H1 (cell line): ENCODE measurements at regions not wholly inside any gene's neighbourhood (a gene's known extent, or its start where the extent isn't known, plus 50 kb on each side); places are given as distances from the start of the nearest gene placed in this dataset.

Source experiments
- CTCF ChIA-PET: fragments of 300-600 bp; sonication (Branson Sonifier 250); formaldehyde crosslinking; loops from one replicate; lab custom pipeline; 2021; ENCODE audit not compliant: partially characterized antibody; lab: Charles Lee
- POLR2A ChIA-PET: fragments of 300-600 bp; sonication (Branson Sonifier 250); formaldehyde crosslinking; loops from one replicate; lab custom pipeline; 2021; ENCODE audit warnings: inconsistent platforms; ENCODE audit not compliant: partially characterized antibody; lab: Charles Lee
- DNase-seq, 2 experiments: peaks; one replicate each; pipeline versions ENCODE4 v3.0.0 to v3.0.0-alpha.2; 2010 to 2022; ENCODE audit warnings: low spot score in 2 of 2, low read depth in 1 of 2, mixed read lengths in 1 of 2
- FAIRE-seq: peaks from 2 replicates; lab custom pipeline; 2011; peaks lifted over from hg19 to GRCh38; lab: Jason Lieb, UNC
- H2AFZ ChIP-seq: 2 replicates; pipeline ENCODE4 v1.8.1; 2012; ENCODE audit warnings: low read length, inconsistent platforms
- H2AK5ac ChIP-seq: 2 replicates; pipeline ENCODE4 v1.6.1; 2013; ENCODE audit warnings: low read depth, low read length
- H2BK120ac ChIP-seq: replicated peaks from 2 replicates; pipeline ENCODE3; 2013; ENCODE audit warnings: low read depth, low read length, inconsistent platforms
- H2BK12ac ChIP-seq: 2 replicates; pipeline ENCODE4 v1.6.1; 2013; ENCODE audit warnings: low read depth, low read length
- H2BK15ac ChIP-seq: 2 replicates; pipeline ENCODE4 v1.6.1; 2013; ENCODE audit warnings: low read length
- H2BK20ac ChIP-seq: 2 replicates; pipeline ENCODE4 v1.6.1; 2013; ENCODE audit warnings: low read length
- H2BK5ac ChIP-seq: 2 replicates; pipeline ENCODE4 v1.6.1; 2013; ENCODE audit warnings: low read depth, low read length
- H3K14ac ChIP-seq: 2 replicates; pipeline ENCODE4 v1.6.1; 2013; ENCODE audit warnings: inconsistent platforms; ENCODE audit not compliant: insufficient read length
- H3K18ac ChIP-seq: 2 replicates; pipeline ENCODE4 v1.6.1; 2013; ENCODE audit warnings: low read length; ENCODE audit errors: extremely low read depth
- H3K23ac ChIP-seq: 2 replicates; pipeline ENCODE4 v1.6.1; 2013; ENCODE audit warnings: inconsistent platforms; ENCODE audit not compliant: insufficient read length
- H3K23me2 ChIP-seq: 2 replicates; pipeline ENCODE4 v1.6.1; 2013; ENCODE audit warnings: low read depth, low read length
- H3K27ac ChIP-seq: 2 replicates; pipeline ENCODE4 v1.6.1; 2011; ENCODE audit warnings: low read depth, low read length, inconsistent platforms
- H3K27me3 ChIP-seq, 4 experiments: replicated peaks in 1 of 4; 1 replicate in 1 of 4; 2 replicates in 3 of 4; pipeline versions ENCODE4 v1.6.1 to v1.8.1; 2011 to 2013; ENCODE audit warnings: low read length in 3 of 4, mild to moderate bottlenecking in 3 of 4, inconsistent platforms in 2 of 4, mixed read lengths in 2 of 4, moderate library complexity in 1 of 4; ENCODE audit not compliant: control insufficient read depth in 3 of 4, insufficient read depth in 3 of 4; ENCODE audit errors: extremely low read depth in 1 of 4
- H3K36me3 ChIP-seq, 4 experiments: 2 replicates each; pipeline versions ENCODE4 v1.6.1 to v1.8.1; 2011 to 2013; ENCODE audit warnings: mild to moderate bottlenecking in 4 of 4, low read length in 3 of 4, moderate library complexity in 2 of 4, control low read depth in 1 of 4, inconsistent platforms in 1 of 4; ENCODE audit not compliant: insufficient read depth in 4 of 4, control insufficient read depth in 2 of 4
- H3K4ac ChIP-seq: replicated peaks from 2 replicates; pipeline ENCODE3; 2013; ENCODE audit warnings: low read length, low read depth, mixed read lengths, inconsistent platforms; ENCODE audit not compliant: insufficient read length
- H3K4me1 ChIP-seq, 4 experiments: replicated peaks in 1 of 4; 1 replicate in 1 of 4; 2 replicates in 3 of 4; pipeline versions ENCODE4 v1.6.1 to v1.8.1; 2011 to 2013; ENCODE audit warnings: low read length in 3 of 4, inconsistent platforms in 2 of 4, mixed read lengths in 1 of 4; ENCODE audit not compliant: insufficient read depth in 4 of 4, control insufficient read depth in 3 of 4
- H3K4me2 ChIP-seq, 2 experiments: 2 replicates each; pipeline versions ENCODE4 v1.6.1 to v1.8.1; 2011 to 2013; ENCODE audit warnings: low read depth in 2 of 2, low read length in 2 of 2, control low read depth in 1 of 2, inconsistent platforms in 1 of 2, mild to moderate bottlenecking in 1 of 2; ENCODE audit not compliant: insufficient read depth in 1 of 2
- H3K4me3 ChIP-seq, 4 experiments: fragments of 200-600, 300-600 bp in 1 of 4; sonication (generic), shearing (Covaris generic), sonication (Bioruptor Twin) in 1 of 4; 2 replicates each; pipeline versions ENCODE4 v1.5.1 to v1.8.1; 2011 to 2016; ENCODE audit warnings: low read length in 4 of 4, low read depth in 3 of 4, control low read depth in 2 of 4, inconsistent platforms in 2 of 4, mild to moderate bottlenecking in 2 of 4, mixed read lengths in 1 of 4, moderate library complexity in 1 of 4; ENCODE audit not compliant: insufficient read depth in 2 of 4; ENCODE audit errors: extremely low read depth in 1 of 4
- H3K56ac ChIP-seq: replicated peaks from 2 replicates; pipeline ENCODE3; 2013; ENCODE audit warnings: low read depth, mild to moderate bottlenecking, mixed read lengths, low read length, inconsistent platforms; ENCODE audit not compliant: insufficient read length
- H3K79me1 ChIP-seq: 2 replicates; pipeline ENCODE4 v1.6.1; 2013; ENCODE audit warnings: low read depth, low read length, control low read depth
- H3K79me2 ChIP-seq, 2 experiments: 2 replicates each; pipeline versions ENCODE4 v1.6.1 to v1.8.1; 2012 to 2013; ENCODE audit warnings: low read length in 2 of 2, mild to moderate bottlenecking in 2 of 2, inconsistent platforms in 1 of 2; ENCODE audit not compliant: insufficient read depth in 2 of 2, control insufficient read depth in 1 of 2
- H3K9ac ChIP-seq, 4 experiments: replicated peaks in 1 of 4; 1 replicate in 1 of 4; 2 replicates in 3 of 4; pipeline versions ENCODE4 v1.6.1 to v1.8.1; 2011 to 2013; ENCODE audit warnings: low read depth in 3 of 4, low read length in 3 of 4, control low read depth in 2 of 4, mild to moderate bottlenecking in 2 of 4, moderate library complexity in 2 of 4, inconsistent platforms in 1 of 4; ENCODE audit errors: extremely low read depth in 1 of 4
- H3K9me3 ChIP-seq, 2 experiments: 2 replicates each; pipeline versions ENCODE4 v1.6.1 to v1.8.1; 2012 to 2013; ENCODE audit warnings: mild to moderate bottlenecking in 2 of 2, moderate library complexity in 2 of 2, control low read depth in 1 of 2, inconsistent platforms in 1 of 2, low read depth in 1 of 2, low read length in 1 of 2, mixed read lengths in 1 of 2; ENCODE audit not compliant: insufficient read depth in 2 of 2
- H4K20me1 ChIP-seq, 2 experiments: replicated peaks in 1 of 2; 2 replicates each; pipeline versions ENCODE3 to v1.8.1; 2011 to 2013; ENCODE audit warnings: inconsistent platforms in 2 of 2, low read length in 2 of 2, mild to moderate bottlenecking in 1 of 2; ENCODE audit not compliant: insufficient read depth in 2 of 2, control insufficient read depth in 1 of 2
- H4K5ac ChIP-seq: 2 replicates; pipeline ENCODE4 v1.6.1; 2013; ENCODE audit warnings: low read length, low read depth, mixed read lengths, inconsistent platforms; ENCODE audit not compliant: insufficient read length
- H4K8ac ChIP-seq: 2 replicates; pipeline ENCODE4 v1.8.0; 2013; ENCODE audit warnings: mild to moderate bottlenecking, moderate library complexity, low read length, inconsistent platforms; ENCODE audit not compliant: insufficient read depth; ENCODE audit errors: extremely low read depth
- H4K91ac ChIP-seq: replicated peaks from 2 replicates; pipeline ENCODE3; 2013; ENCODE audit warnings: low read length, mixed read lengths, inconsistent platforms; ENCODE audit not compliant: insufficient read length
- BACH1 ChIP-seq: IDR thresholded peaks from 2 replicates; pipeline ENCODE4 v1.6.1; 2012; ENCODE audit warnings: low read length, improper control_type of control experiment
- BRCA1 ChIP-seq: IDR thresholded peaks from 2 replicates; pipeline ENCODE4 v1.6.1; 2012; ENCODE audit warnings: low read depth, low read length, improper control_type of control experiment
- CEBPB ChIP-seq: IDR thresholded peaks from 2 replicates; pipeline ENCODE4 v1.6.1; 2012; ENCODE audit warnings: low read depth, low read length
- CHD1 ChIP-seq: IDR thresholded peaks from 2 replicates; pipeline ENCODE4 v1.6.1; 2012; ENCODE audit warnings: low read depth, low read length, improper control_type of control experiment
- CHD2 ChIP-seq: IDR thresholded peaks from 2 replicates; pipeline ENCODE4 v1.6.1; 2012; ENCODE audit warnings: low read length, improper control_type of control experiment
- CREB1 ChIP-seq: IDR thresholded peaks from 2 replicates; pipeline ENCODE4 v1.6.1; 2012; ENCODE audit warnings: inconsistent platforms
- EGR1 ChIP-seq: IDR thresholded peaks from 2 replicates; pipeline ENCODE4 v1.6.1; 2011; ENCODE audit warnings: low read depth, low read length, borderline replicate concordance
- JUND ChIP-seq: IDR thresholded peaks from 2 replicates; pipeline ENCODE4 v1.6.1; 2011; ENCODE audit warnings: mild to moderate bottlenecking, improper control_type of control experiment, low read length
- NANOG ChIP-seq: IDR thresholded peaks from 2 replicates; pipeline ENCODE4 v1.6.1; 2011; ENCODE audit warnings: low read length, low read depth, mild to moderate bottlenecking, inconsistent platforms; ENCODE audit not compliant: insufficient read depth, poor library complexity, severe bottlenecking
- SP1 ChIP-seq: IDR thresholded peaks from 2 replicates; pipeline ENCODE4 v1.6.1; 2011; ENCODE audit warnings: low read depth, low read length
- SRF ChIP-seq: IDR thresholded peaks from 2 replicates; pipeline ENCODE4 v1.6.1; 2011; ENCODE audit warnings: mild to moderate bottlenecking, low read depth, low read length, moderate library complexity
- SUZ12 ChIP-seq: fragments of 200-600 bp; sonication (generic); IDR thresholded peaks from 2 replicates; pipeline ENCODE4 v1.6.1; 2012; ENCODE audit warnings: mild to moderate bottlenecking, inconsistent platforms, low read length, moderate library complexity, mixed read lengths
- TBP ChIP-seq: IDR thresholded peaks from 2 replicates; pipeline ENCODE4 v1.6.1; 2011; ENCODE audit warnings: low read depth, low read length, improper control_type of control experiment
- TCF12 ChIP-seq: IDR thresholded peaks from 2 replicates; pipeline ENCODE4 v1.6.1; 2011; ENCODE audit warnings: low read depth, mild to moderate bottlenecking, low read length
- WGBS, 2 experiments: shearing (Covaris generic) in 1 of 2; methylation state at CpG; one replicate each; pipeline versions ENCODE4 v1.1.6 to v1.1.7; 2013 to 2015; ENCODE audit warnings: low lambda C conversion rate in 2 of 2, mixed read lengths in 2 of 2, inconsistent platforms in 1 of 2, low coverage in 1 of 2, missing lambda C conversion rate in 1 of 2; ENCODE audit not compliant: insufficient replicate concordance in 2 of 2, insufficient coverage in 1 of 2, insufficient read length in 1 of 2; ENCODE audit errors: extremely low coverage in 1 of 2, missing lambda C conversion rate in 1 of 2; 5-methylcytosine and 5-hydroxymethylcytosine counted together
- TF ChIP-seq, protein P1 (sequence below), 3 experiments: IDR thresholded peaks; 1 replicate in 2 of 3; 2 replicates in 1 of 3; pipeline versions ENCODE4 v1.5.1 to v1.6.1; 2011; ENCODE audit warnings: low read length in 3 of 3, mild to moderate bottlenecking in 3 of 3, inconsistent platforms in 2 of 3, low read depth in 1 of 3, moderate library complexity in 1 of 3; ENCODE audit not compliant: insufficient read depth in 1 of 3; ENCODE audit errors: control extremely low read depth in 1 of 3

DNA sequence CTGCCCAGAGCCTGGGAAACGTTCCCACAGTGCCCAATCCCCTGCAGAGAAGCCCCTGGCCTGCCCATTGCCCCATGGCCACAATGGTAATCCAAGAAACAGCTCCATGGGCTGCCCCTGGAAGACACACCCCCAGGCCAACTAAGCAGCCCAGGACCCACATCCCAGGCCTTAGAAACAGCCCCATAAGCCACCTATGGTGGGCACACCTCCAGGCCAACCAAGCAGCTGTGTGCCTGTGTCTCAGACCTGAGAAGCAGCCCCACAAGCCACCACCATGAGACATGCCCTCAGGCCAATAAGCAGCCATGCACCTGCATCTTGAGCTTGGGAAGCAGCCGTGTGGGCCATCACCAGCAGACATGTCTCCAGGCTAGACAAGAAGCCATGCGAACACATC, 52.9 kb upstream of the SSBP2 start:
- no peak overlapping the region for H2BK120ac ChIP-seq
- no peak overlapping the region for H4K91ac ChIP-seq
- H4K5ac ChIP-seq = no peak overlapping the region
- no peak overlapping the region; the same call in 1 of the 2 replicates for H4K8ac ChIP-seq
- no peak overlapping the region for H2BK5ac ChIP-seq
- no peak overlapping the region for H3K23ac ChIP-seq
- H2AFZ ChIP-seq = no peak overlapping the region
- no peak overlapping the region for H3K56ac ChIP-seq
- no peaks in the 10 kb centered on the region for H3K27me3 ChIP-seq
- no peaks in the 10 kb centered on the region for H3K79me2 ChIP-seq
- no peaks in the 10 kb centered on the region for H3K79me1 ChIP-seq
- no peaks in the 10 kb centered on the region for H4K20me1 ChIP-seq
- no peak overlapping the region for H3K27ac ChIP-seq
- CTCF ChIA-PET = no interaction called here
- H3K9me3 ChIP-seq = peaks cover 0 to 5% of the 10 kb centered on the region in 2 experiments; a peak in 1 of 4 replicates
- H3K18ac ChIP-seq = no peak overlapping the region
- no peak overlapping the region for H3K4me3 ChIP-seq
- no peak overlapping the region for H3K14ac ChIP-seq
- H3K36me3 ChIP-seq = no peaks in the 10 kb centered on the region
- H3K4me1 ChIP-seq = no peaks in the 10 kb centered on the region
- no peak overlapping the region for H2BK15ac ChIP-seq
- no peak overlapping the region for H3K4ac ChIP-seq
- WGBS, 2 experiments = 96% methylated on average over 3 of the region's 3 CpGs; no CpG with 5 or more reads in 1 of the 2 experiments
- FAIRE-seq (no peak), DNase-seq (no peak)
- peaks cover 3% of the 10 kb centered on the region; the same call in 1 of the 2 replicates for H3K23me2 ChIP-seq
- no peak overlapping the region for H2BK20ac ChIP-seq
- H3K4me2 ChIP-seq = no peak overlapping the region
- H3K9ac ChIP-seq = no peak overlapping the region
- H2AK5ac ChIP-seq = no peak overlapping the region
- H2BK12ac ChIP-seq = no peak overlapping the region
- POLR2A ChIA-PET = interaction anchor here (1.0 kb wide), 1 partner anchor 15 kb away, joined by 4 read pairs; no protein-coding TSS in a partner anchor
- TF ChIP-seq SUZ12 = no peak
- TF ChIP-seq BRCA1 = no peak
- no peak for TF ChIP-seq JUND
- TF ChIP-seq, protein P1, sequence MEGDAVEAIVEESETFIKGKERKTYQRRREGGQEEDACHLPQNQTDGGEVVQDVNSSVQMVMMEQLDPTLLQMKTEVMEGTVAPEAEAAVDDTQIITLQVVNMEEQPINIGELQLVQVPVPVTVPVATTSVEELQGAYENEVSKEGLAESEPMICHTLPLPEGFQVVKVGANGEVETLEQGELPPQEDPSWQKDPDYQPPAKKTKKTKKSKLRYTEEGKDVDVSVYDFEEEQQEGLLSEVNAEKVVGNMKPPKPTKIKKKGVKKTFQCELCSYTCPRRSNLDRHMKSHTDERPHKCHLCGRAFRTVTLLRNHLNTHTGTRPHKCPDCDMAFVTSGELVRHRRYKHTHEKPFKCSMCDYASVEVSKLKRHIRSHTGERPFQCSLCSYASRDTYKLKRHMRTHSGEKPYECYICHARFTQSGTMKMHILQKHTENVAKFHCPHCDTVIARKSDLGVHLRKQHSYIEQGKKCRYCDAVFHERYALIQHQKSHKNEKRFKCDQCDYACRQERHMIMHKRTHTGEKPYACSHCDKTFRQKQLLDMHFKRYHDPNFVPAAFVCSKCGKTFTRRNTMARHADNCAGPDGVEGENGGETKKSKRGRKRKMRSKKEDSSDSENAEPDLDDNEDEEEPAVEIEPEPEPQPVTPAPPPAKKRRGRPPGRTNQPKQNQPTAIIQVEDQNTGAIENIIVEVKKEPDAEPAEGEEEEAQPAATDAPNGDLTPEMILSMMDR (IDR thresholded peaks at IDR 0.05; ENCODE audit: control extremely low read depth in 1 of 3, insufficient read depth in 1 of 3, low read depth in 1 of 3, low read length in 3 of 3) = no peak
- no peak for TF ChIP-seq BACH1
- TF ChIP-seq TCF12 = no peak
- TF ChIP-seq CEBPB = no peak
- TF ChIP-seq CHD2 = no peak
- no peak for TF ChIP-seq CREB1
- TF ChIP-seq SRF = no peak
- TF ChIP-seq TBP = no peak
- no peak for TF ChIP-seq CHD1
- no peak for TF ChIP-seq SP1
- TF ChIP-seq NANOG = no peak
- no peak for TF ChIP-seq EGR1
